ENCODE measurements at regions not wholly inside any gene's neighbourhood (a gene's known extent, or its start where the extent isn't known, plus 50 kb on each side); places are given as distances from the start of the nearest gene placed in this dataset.

GRCh38 chr3:21892104-21892503, 141.1 kb upstream of the ZNF385D start:
- no peak overlapping the region for H3K27ac ChIP-seq
- H2AFZ ChIP-seq = no peak overlapping the region
- no peaks in the 10 kb centered on the region for H3K27me3 ChIP-seq (ENCODE audit: control insufficient read depth, insufficient read depth, low read length)
- no peak overlapping the region for H3K4me2 ChIP-seq (ENCODE audit: low read length)
- H3K4me3 ChIP-seq (ENCODE audit: low read depth, low read length) = no peak overlapping the region
- no peak overlapping the region for H3K9ac ChIP-seq
- no peaks in the 10 kb centered on the region for H3K36me3 ChIP-seq (ENCODE audit: control insufficient read depth, insufficient read depth, low read length)
- H3K9me3 ChIP-seq (ENCODE audit: control insufficient read depth, low read length) = no peaks in the 10 kb centered on the region
- H3K4me1 ChIP-seq = no peaks in the 10 kb centered on the region
- no peaks in the 10 kb centered on the region for H3K79me2 ChIP-seq
- no peak for TF ChIP-seq CTCF (IDR thresholded peaks at IDR 0.05)

- Histone ChIP-seq H3K9me3 (ENCODE audit: control insufficient read depth, low read length) (no peaks in the 10 kb centered on the region), H3K27me3 (ENCODE audit: control insufficient read depth, insufficient read depth, low read length) (no peaks in the 10 kb centered on the region), H3K9ac (no peak overlapping the region), H3K79me2 (no peaks in the 10 kb centered on the region), H3K4me2 (ENCODE audit: low read length) (no peak overlapping the region), H3K4me1 (no peaks in the 10 kb centered on the region), H3K27ac (no peak overlapping the region), H3K4me3 (ENCODE audit: low read depth, low read length) (no peak overlapping the region), H3K36me3 (ENCODE audit: control insufficient read depth, insufficient read depth, low read length) (no peaks in the 10 kb centered on the region), H2AFZ (no peak overlapping the region)
- no peak for TF ChIP-seq CTCF (IDR thresholded peaks at IDR 0.05)
These were observed 142.2 kb upstream of the ZNF385D start for GRCh38 chr3:21893242-21893641.

- H3K27me3 ChIP-seq (ENCODE audit: control insufficient read depth, insufficient read depth, low read length) = no peaks in the 10 kb centered on the region
- no peaks in the 10 kb centered on the region for H3K79me2 ChIP-seq
- no peak overlapping the region for H3K9ac ChIP-seq
- no peak overlapping the region for H3K4me3 ChIP-seq (ENCODE audit: low read depth, low read length)
- H3K9me3 ChIP-seq (ENCODE audit: control insufficient read depth, low read length) = no peaks in the 10 kb centered on the region
- H3K27ac ChIP-seq = no peak overlapping the region
- no peak for TF ChIP-seq CTCF (IDR thresholded peaks at IDR 0.05)
- no peaks in the 10 kb centered on the region for H3K4me1 ChIP-seq
- H2AFZ ChIP-seq = no peak overlapping the region
- H3K36me3 ChIP-seq (ENCODE audit: control insufficient read depth, insufficient read depth, low read length) = no peaks in the 10 kb centered on the region
- no peak overlapping the region for H3K4me2 ChIP-seq (ENCODE audit: low read length)
These were observed 143.7 kb upstream of the ZNF385D start for GRCh38 chr3:21894459-21895340.

- Histone ChIP-seq H3K4me1 (no peaks in the 10 kb centered on the region), H2AFZ (no peak overlapping the region), H3K4me3 (ENCODE audit: low read depth, low read length) (no peak overlapping the region), H3K9me3 (ENCODE audit: control insufficient read depth, low read length) (no peaks in the 10 kb centered on the region), H3K27me3 (ENCODE audit: control insufficient read depth, insufficient read depth, low read length) (no peaks in the 10 kb centered on the region), H3K79me2 (no peaks in the 10 kb centered on the region), H3K4me2 (ENCODE audit: low read length) (no peak overlapping the region), H3K9ac (no peak overlapping the region), H3K36me3 (ENCODE audit: control insufficient read depth, insufficient read depth, low read length) (no peaks in the 10 kb centered on the region), H3K27ac (no peak overlapping the region)
- no peak for TF ChIP-seq CTCF (IDR thresholded peaks at IDR 0.05)
These were observed 147.3 kb upstream of the ZNF385D start for GRCh38 chr3:21898316-21898715.

GRCh38 chr3:21901484-21901883, 150.5 kb upstream of the ZNF385D start:
- no peaks in the 10 kb centered on the region for H3K36me3 ChIP-seq (ENCODE audit: control insufficient read depth, insufficient read depth, low read length)
- no peak overlapping the region for H3K4me3 ChIP-seq (ENCODE audit: low read depth, low read length)
- TF ChIP-seq CTCF (IDR thresholded peaks at IDR 0.05) = no peak
- H3K4me2 ChIP-seq (ENCODE audit: low read length) = no peak overlapping the region
- no peaks in the 10 kb centered on the region for H3K9me3 ChIP-seq (ENCODE audit: control insufficient read depth, low read length)
- no peak overlapping the region for H3K27ac ChIP-seq
- no peak overlapping the region for H3K9ac ChIP-seq
- H3K4me1 ChIP-seq = no peaks in the 10 kb centered on the region
- H2AFZ ChIP-seq = no peak overlapping the region
- H3K79me2 ChIP-seq = no peaks in the 10 kb centered on the region
- H3K27me3 ChIP-seq (ENCODE audit: control insufficient read depth, insufficient read depth, low read length) = no peaks in the 10 kb centered on the region

All from parathyroid adenoma (tissue), 2 donors.